GM19351 (cell line): ENCODE measurements at regions not wholly inside any gene's neighbourhood (a gene's known extent, or its start where the extent isn't known, plus 50 kb on each side); places are given as distances from the start of the nearest gene placed in this dataset.
"Not testable (repeated sequence)": the region's sequence is repeated elsewhere in the genome, so short reads cannot be mapped to it uniquely, and the experiment has no call there.

Experiments used
- ATAC-seq: cut with Tn5 transposase; IDR thresholded peaks from one replicate; pipeline ENCODE4 v1.9.1; 2021; ENCODE audit warnings: mild to moderate bottlenecking, moderate library complexity; ENCODE audit not compliant: unreplicated experiment

GRCh38 chr4:163273922-163274321 is 58.5 kb downstream of the NPY1R start:
- ATAC-seq = no peak

- ATAC-seq = no peak
These were observed 59.2 kb downstream of the NPY1R start for GRCh38 chr4:163273203-163273602.

GRCh38 chr4:163271555-163272127 is 60.8 kb downstream of the NPY1R start:
- ATAC-seq = no peak

- no peak for ATAC-seq
These were observed 62.5 kb downstream of the NPY1R start for GRCh38 chr4:163269869-163270268.

- no peak for ATAC-seq
These were observed 63.2 kb downstream of the NPY1R start for GRCh38 chr4:163269166-163269565.

- ATAC-seq = no peak
These were observed 67.5 kb downstream of the NPY1R start for GRCh38 chr4:163264934-163265333.

GRCh38 chr4:163263606-163264005 is 68.8 kb downstream of the NPY1R start:
- ATAC-seq = no peak

GRCh38 chr4:163256680-163257343 is 75.6 kb downstream of the NPY1R start:
- ATAC-seq = no peak

GRCh38 chr4:163251204-163251603 is 81.2 kb downstream of the NPY1R start:
- peak; percentile 43 for ATAC-seq

- ATAC-seq = no peak
These were observed 82.4 kb upstream of the NAF1 start for GRCh38 chr4:163249042-163249441.

GRCh38 chr4:163245044-163245728 is 78.5 kb upstream of the NAF1 start:
- ATAC-seq = no peak

- peak; percentile 57 for ATAC-seq
These were observed 76.7 kb upstream of the NAF1 start for GRCh38 chr4:163243297-163243981.

GRCh38 chr4:163237856-163238255 is 71.2 kb upstream of the NAF1 start:
- ATAC-seq = no peak

- not testable (repeated sequence) for ATAC-seq
These were observed 69.7 kb upstream of the NAF1 start for GRCh38 chr4:163236389-163236788.

- no peak for ATAC-seq
These were observed 66.6 kb upstream of the NAF1 start for GRCh38 chr4:163233321-163233720.

GRCh38 chr4:163228648-163229047 is 62.0 kb upstream of the NAF1 start:
- ATAC-seq = no peak

GRCh38 chr4:163221467-163221866 is 54.8 kb upstream of the NAF1 start:
- ATAC-seq = no peak

GRCh38 chr4:163217505-163217904 is 50.8 kb upstream of the NAF1 start:
- ATAC-seq = no peak
